NCI-H2029 treated with DMSO at 0.1 percent for 48 hours (cell line): ENCODE measurements at regions not wholly inside any gene's neighbourhood (a gene's known extent, or its start where the extent isn't known, plus 50 kb on each side); places are given as distances from the start of the nearest gene placed in this dataset.
"Not testable (repeated sequence)": the region's sequence is repeated elsewhere in the genome, so short reads cannot be mapped to it uniquely, and the experiment has no call there.

ENCODE experiments used
- DNase-seq: peaks from one replicate; lab custom pipeline; 2025; lab: John Stamatoyannopoulos, UW

- DNase-seq, result no peak
Measured at GRCh38 chr7:29649876-29650275, 86.2 kb downstream of the PRR15 start.

GRCh38 chr7:29651477-29651876, 87.8 kb downstream of the PRR15 start:
- no peak for DNase-seq

- no peak for DNase-seq
Measured at GRCh38 chr7:29652556-29652955, 88.9 kb downstream of the PRR15 start.

DNA sequence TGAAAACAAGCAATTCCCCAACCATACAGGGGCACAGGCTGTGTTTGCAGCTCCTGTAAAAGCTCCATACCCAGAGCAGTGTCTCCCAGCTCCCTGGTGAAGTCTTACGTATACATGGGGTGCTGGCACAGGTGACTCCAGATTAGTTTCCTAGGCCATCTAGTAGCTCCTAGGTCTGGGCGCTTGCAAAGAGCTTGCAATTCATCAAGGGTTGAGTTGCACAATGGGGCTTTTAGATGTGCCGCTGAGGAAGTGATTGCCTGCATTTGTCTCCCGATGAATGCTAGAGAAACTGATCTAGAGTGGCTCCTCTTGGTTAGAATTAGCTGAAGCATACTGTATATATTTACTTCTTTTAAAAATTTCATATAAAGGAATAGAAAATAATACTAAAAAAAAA, 90.7 kb downstream of the PRR15 start:
- DNase-seq, result not testable (repeated sequence)

GRCh38 chr7:29657288-29657687, 93.7 kb downstream of the PRR15 start:
- DNase-seq, result no peak

GRCh38 chr7:29657856-29658255, 94.2 kb downstream of the PRR15 start:
- no peak for DNase-seq

- DNase-seq, result not testable (repeated sequence)
Measured at GRCh38 chr7:29659213-29659612, 95.6 kb downstream of the PRR15 start.

- not testable (repeated sequence) for DNase-seq
Measured at GRCh38 chr7:29662899-29663298, 99.3 kb downstream of the PRR15 start.

DNA sequence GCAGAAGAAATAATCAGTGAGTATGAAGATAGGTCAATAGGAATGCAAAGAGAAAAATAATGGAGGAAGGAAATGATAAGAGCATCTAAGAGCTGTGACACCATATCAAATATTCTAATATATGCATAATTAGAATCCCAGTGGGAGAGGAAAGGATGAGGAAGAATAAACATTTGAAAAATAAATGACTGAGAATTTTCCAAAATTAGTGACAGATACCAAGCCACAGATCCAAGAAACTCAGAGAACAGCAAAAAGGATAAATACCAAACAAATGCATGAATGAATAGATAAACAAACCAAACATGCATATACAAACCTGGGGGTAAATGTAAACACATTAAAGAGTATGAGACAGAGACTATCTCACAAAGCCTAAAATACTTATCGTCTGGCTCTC, 101.4 kb downstream of the PRR15 start:
- DNase-seq, result not testable (repeated sequence)

DNA sequence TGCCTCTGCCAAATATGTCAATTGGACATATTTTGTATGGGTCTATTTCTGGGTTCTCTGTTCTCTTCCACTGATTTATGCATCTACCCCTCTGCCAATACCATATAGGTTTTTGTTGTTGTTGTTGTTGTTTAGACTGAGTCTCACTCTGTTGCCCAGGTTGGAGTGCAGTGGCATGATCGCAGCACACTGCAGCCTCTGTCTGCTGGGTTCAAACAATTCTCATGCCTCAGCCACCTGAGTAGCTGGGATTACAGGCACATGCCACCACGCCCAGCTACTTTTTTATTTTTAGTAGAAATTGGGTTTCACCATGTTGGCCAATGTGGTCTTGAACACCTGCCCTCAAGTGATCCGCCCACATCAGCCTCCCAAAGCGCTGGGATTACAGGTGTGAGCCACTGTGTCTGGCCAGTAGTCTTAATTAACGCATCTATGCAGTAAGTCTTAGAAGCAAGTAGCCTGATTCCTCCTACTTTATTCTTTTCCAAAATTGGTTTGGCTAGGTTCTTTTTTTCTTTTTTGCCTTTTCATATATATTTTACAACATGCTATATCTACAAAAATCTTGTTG, 103.5 kb downstream of the PRR15 start:
- not testable (repeated sequence) for DNase-seq

DNA sequence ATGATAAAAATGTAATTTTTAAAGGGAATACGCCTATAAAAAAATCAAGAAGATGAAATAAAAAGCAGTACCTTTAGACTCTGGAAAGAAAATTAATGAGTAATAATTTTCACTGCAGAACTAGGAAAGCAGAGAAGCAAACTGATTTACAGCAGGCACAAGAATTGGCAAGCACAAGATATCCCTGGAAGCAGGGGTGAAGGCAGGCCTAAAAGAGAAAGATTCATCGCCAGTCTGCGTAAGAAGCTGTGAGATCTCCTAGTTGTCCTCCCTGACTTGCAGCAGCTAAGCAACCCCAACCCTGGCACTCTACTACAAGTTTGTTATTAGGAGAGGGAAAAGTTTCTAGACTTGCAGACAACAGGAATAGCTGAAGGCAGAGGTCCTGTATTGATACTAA, 107.7 kb downstream of the PRR15 start:
- DNase-seq, result not testable (repeated sequence)

DNA sequence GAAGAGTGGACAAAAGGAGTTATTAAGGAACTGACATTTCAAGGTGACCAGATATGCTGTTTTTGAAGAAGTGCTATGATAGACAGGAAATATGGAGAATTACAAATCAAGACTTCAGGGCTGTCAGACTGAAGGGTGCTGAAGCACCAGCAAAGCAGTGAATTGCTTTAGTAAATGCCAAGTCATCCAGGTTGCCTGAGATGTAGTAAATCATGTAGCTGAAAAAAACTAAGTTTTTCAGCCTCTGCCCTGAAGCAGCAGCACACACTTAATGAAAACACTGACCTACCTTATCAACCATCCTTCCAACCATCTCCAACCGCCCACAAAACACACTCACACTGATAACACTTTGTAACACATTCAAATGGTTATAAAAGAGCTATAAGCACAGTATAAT, 110.0 kb downstream of the PRR15 start:
- not testable (repeated sequence) for DNase-seq

DNA sequence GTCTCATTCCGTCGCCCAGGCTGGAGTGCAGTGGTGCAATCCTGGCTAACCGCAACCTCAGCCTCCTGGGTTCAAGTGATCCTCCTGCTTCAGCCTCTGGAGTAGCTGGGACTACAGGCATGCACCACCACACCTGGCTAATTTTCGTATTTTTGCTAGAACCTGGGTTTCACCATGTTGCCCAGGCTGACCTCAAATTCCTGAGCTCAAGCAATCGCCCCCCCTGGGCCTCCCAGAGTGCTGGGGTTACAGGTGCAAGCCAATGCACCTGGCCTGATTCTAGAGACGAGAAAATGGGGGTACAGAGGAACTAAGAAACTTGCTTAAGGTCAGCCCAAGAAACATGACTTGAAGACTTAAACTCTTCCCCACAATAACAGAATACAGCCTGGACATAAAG, 111.0 kb downstream of the PRR15 start:
- not testable (repeated sequence) for DNase-seq

DNA sequence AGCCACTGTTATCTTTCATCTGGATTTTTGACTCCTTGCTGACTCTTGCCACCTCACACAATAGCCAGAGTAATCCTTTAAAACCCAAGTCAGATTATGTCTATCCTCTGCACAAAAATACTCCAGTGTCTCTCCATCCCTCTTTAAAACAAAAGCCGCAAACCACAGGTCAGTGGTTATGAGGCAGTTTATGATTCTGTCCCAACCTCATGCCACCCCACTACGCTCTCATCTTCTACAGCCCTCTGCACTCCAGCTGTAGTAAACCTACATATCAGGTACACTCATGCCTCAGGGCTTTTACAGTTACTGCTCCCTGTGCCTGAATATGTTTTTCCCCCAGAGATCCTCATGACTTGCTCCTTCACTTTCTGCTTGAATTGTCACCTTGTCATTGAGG, 113.6 kb downstream of the PRR15 start:
- not testable (repeated sequence) for DNase-seq

GRCh38 chr7:29679963-29680362, 116.3 kb downstream of the PRR15 start:
- DNase-seq, result not testable (repeated sequence)

DNA sequence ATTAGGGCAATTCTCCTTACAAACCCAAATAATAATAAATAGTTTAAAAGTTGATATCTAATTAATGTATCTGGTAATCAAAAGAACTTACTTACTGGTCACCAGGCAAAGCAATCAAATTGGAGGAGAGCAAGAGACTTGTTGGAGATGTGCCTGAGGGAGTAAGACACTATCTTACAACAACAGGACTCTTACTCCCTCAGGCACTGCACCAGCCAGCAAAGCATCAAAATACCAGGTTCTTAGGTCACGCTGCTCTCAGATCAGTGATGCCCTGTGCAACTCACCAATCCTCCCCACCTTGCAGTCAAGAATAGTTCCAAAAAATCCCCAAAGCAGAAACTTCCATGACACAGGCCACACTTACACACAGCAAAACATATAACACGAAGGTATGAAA, 117.0 kb downstream of the PRR15 start:
- not testable (repeated sequence) for DNase-seq

DNA sequence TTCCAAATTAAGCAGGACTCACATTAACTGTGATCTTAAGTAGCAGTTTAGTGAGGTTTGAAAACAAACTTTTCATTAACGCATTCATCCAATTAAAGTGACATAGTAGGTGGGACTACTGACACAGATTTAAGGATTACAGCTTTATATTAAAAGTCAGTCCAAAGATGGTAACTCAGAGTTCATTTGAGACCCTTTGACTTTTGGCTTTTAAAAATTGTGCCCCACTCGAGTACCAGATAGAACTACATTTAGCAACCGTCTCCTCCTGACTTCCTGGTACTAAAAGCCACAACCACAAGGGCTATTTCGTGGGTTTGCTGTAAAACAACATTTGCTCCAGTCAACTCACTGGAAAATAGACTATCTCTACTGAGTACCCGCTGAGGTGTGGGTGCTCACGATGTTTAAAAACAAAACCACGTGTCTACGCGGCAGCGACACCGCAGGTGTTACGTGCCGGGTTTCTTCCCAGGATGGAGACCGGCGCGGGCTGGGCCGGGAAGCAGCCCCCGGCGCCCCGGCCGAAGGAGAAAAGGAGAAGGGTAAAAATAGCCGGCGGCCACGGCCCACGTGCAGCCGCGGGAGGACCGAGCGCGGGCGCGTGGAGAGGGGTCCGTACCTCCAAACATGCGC, 120.6 kb downstream of the PRR15 start:
- DNase-seq, result not testable (repeated sequence)

DNA sequence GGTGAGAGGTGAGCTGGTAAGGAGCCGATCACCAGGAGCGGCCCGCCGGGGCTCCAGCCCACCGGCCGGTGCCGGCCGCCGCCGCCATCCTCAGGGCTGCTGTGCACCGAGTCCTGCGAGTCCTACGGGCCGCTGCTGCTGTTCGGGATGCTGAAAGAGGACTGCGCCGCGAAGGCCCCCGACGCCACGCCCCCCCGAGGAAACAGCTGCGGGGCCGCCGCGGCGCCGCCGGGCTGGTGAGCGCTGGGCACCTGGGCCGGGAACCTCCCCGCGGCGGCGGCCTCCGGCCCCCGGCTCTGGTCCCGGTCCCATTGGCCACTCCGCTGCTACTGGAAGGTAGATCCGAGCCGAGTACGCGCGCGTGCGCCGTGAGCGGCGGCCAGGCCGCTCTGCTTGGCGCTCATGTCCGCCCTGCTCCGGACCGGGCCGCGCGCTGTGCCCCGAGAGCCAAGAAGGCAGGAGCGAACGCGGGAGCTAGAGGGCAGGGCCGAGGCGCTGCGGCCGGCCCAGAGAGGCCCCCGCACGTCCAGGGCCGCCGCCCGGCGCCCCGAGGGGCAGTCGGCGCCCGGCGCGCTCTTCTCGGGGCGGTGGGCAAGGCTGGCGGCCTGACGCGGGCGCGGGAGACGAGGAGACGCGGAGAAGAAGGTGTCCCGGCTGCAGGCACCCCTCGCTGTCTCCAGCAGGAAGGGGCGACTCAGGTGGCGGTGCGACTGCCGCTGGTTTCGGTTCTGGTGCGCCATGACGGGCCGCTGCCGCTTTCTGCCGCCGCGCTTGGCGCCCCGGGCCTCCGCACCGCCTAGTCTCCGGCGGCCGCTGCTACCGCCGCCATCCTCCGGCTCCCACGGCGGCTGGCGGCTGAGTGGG, 121.3 kb upstream of the WIPF3 start:
- no peak for DNase-seq

DNA sequence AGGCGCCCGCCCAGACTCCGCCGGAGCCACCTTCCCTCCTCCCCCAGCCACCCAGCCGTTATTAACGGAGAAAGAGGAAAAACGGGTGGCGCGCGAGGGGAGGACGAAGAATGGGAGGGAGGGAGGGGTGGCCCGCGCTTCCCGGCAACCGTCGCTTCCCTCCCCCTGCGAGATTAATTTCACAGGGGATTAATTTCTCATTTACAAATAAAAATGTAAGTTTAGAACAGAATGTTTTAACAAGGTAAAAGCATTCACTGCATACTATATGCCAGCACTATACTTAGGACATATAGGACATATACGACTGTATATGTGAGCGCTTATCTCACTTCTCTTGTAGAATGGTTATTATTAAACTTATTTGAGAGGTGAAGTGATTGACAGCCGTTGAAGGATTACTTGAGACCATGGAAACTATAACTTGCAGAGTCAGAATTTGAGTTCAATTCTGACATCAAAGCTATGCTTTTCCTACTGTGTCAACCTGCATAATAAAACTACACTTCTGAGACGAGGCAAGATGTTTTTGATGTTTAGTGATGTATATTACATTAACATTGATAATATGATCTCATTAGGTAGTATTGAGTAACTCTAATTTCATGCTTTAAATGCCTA, 120.5 kb upstream of the WIPF3 start:
- DNase-seq, result not testable (repeated sequence)

DNA sequence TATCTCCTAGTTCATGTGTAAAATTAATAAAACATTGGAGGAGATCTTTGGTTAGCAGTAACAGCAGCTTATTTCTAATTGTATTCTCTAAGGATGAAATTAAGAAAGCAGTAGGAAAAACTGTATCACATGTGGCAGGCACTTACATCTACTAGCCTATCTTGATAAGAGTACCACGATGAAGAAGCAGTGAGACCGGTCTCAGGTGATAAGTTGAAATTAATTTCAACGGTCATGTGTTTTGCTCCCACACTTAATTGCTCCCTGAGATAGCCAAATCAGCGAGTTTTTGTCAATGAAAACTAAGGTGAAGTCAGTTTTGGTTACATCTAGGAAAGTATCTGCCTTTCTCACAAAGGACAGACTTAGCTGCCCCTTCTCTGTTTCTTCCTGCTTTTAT, 115.8 kb upstream of the WIPF3 start:
- not testable (repeated sequence) for DNase-seq

- not testable (repeated sequence) for DNase-seq
Measured at GRCh38 chr7:29696402-29696801, 109.9 kb upstream of the WIPF3 start.

DNA sequence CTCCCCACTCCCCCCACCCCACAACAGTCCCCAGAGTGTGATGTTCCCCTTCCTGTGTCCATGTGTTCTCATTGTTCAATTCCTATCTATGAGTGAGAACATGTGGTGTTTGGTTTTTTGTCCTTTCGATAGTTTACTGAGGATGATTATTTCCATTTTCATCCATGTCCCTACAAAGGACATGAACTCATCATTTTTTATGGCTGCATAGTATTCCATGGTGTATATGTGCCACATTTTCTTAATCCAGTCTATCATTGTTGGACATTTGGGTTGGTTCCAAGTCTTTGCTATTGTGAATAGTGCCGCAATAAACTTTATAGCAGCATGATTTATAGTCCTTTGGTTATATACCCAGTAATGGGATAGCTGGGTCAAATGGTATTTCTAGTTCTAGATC, 106.6 kb upstream of the WIPF3 start:
- DNase-seq, result not testable (repeated sequence)

- not testable (repeated sequence) for DNase-seq
Measured at GRCh38 chr7:29701540-29701939, 104.8 kb upstream of the WIPF3 start.
